Endodermal cell (in vitro differentiated cells): ENCODE measurements at regions not wholly inside any gene's neighbourhood (a gene's known extent, or its start where the extent isn't known, plus 50 kb on each side); places are given as distances from the start of the nearest gene placed in this dataset.

Experiments used
- DNase-seq: peaks from one replicate; pipeline ENCODE4 v3.0.0-alpha.2; 2017
- H3K27ac ChIP-seq: 2 replicates; pipeline ENCODE4 v1.5.1; 2013; ENCODE audit warnings: mild to moderate bottlenecking, low read depth, low read length, moderate library complexity
- H3K27me3 ChIP-seq: 2 replicates; pipeline ENCODE4 v1.6.1; 2013; ENCODE audit warnings: mild to moderate bottlenecking, low read length, moderate library complexity; ENCODE audit not compliant: insufficient read depth, control insufficient read depth, poor library complexity, severe bottlenecking
- H3K36me3 ChIP-seq: 2 replicates; pipeline ENCODE4 v1.7.0; 2013; ENCODE audit warnings: mild to moderate bottlenecking, low read length, moderate library complexity; ENCODE audit not compliant: control insufficient read depth, insufficient read depth
- H3K4me1 ChIP-seq: one replicate; pipeline ENCODE4 v1.7.0; 2013; ENCODE audit warnings: low read length; ENCODE audit not compliant: control insufficient read depth, insufficient read depth
- H3K4me3 ChIP-seq: 2 replicates; pipeline ENCODE4 v1.5.1; 2013; ENCODE audit warnings: mild to moderate bottlenecking, low read length, moderate library complexity
- H3K9ac ChIP-seq: 2 replicates; pipeline ENCODE4 v1.6.1; 2013; ENCODE audit warnings: mild to moderate bottlenecking, low read length, moderate library complexity; ENCODE audit not compliant: poor library complexity, severe bottlenecking; ENCODE audit errors: extremely low read depth
- H3K9me3 ChIP-seq: 2 replicates; pipeline ENCODE4 v1.6.1; 2013; ENCODE audit warnings: mild to moderate bottlenecking, low read length, moderate library complexity; ENCODE audit not compliant: control insufficient read depth
- H3K27ac Mint-ChIP-seq: 2 replicates; pipeline ENCODE4 v1.8.0; 2020; ENCODE audit warnings: mixed read lengths
- H3K27me3 Mint-ChIP-seq: 2 replicates; pipeline ENCODE4 v1.8.0; 2021; ENCODE audit warnings: mild to moderate bottlenecking, mixed read lengths; ENCODE audit not compliant: insufficient read depth
- H3K36me3 Mint-ChIP-seq: 2 replicates; pipeline ENCODE4 v1.8.0; 2020; ENCODE audit warnings: low read depth, mixed read lengths
- H3K4me1 Mint-ChIP-seq: 2 replicates; pipeline ENCODE4 v1.8.0; 2020; ENCODE audit warnings: mixed read lengths
- H3K4me3 Mint-ChIP-seq: 2 replicates; pipeline ENCODE4 v1.8.0; 2020; ENCODE audit warnings: mild to moderate bottlenecking, moderate library complexity, mixed read lengths
- H3K9me3 Mint-ChIP-seq: 2 replicates; pipeline ENCODE4 v1.8.0; 2020; ENCODE audit warnings: mild to moderate bottlenecking, mixed read lengths
- WGBS, 2 experiments: methylation state at CpG; one replicate each; pipeline versions ENCODE4 v1.1.5 to v1.1.7; 2013; ENCODE audit warnings: missing lambda C conversion rate in 2 of 2, mixed read lengths in 1 of 2; ENCODE audit not compliant: insufficient coverage in 1 of 2, insufficient read length in 1 of 2; 5-methylcytosine and 5-hydroxymethylcytosine counted together
- TF ChIP-seq, protein P1 (sequence below): fragments of 200-600 bp; sonication (generic); conservative IDR thresholded peaks from 2 replicates; pipeline ENCODE4 v1.5.0; 2021; ENCODE audit warnings: antibody characterized with exemption, mild to moderate bottlenecking

DNA sequence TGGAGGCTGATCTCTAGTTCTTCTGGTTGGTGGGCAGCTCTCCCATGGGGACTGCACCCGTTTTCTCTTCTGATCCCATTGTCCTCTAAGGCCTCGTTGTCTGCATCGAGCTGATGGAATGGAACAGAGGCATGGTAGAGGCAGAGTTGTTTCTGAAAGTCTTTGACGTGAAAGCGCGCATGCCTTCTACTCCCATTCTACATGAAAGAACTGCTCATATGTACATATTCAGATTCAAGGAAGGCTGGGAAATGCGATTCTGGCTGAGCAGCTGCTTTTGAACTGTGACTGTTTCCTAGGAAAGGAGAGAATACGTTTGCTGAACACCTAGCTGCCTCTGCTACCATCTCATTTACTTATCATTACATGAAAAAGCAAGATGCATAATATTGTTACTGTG is 815.2 kb downstream of the QKI start:
- H3K36me3 ChIP-seq = no peaks in the 10 kb centered on the region
- TF ChIP-seq, protein P1, sequence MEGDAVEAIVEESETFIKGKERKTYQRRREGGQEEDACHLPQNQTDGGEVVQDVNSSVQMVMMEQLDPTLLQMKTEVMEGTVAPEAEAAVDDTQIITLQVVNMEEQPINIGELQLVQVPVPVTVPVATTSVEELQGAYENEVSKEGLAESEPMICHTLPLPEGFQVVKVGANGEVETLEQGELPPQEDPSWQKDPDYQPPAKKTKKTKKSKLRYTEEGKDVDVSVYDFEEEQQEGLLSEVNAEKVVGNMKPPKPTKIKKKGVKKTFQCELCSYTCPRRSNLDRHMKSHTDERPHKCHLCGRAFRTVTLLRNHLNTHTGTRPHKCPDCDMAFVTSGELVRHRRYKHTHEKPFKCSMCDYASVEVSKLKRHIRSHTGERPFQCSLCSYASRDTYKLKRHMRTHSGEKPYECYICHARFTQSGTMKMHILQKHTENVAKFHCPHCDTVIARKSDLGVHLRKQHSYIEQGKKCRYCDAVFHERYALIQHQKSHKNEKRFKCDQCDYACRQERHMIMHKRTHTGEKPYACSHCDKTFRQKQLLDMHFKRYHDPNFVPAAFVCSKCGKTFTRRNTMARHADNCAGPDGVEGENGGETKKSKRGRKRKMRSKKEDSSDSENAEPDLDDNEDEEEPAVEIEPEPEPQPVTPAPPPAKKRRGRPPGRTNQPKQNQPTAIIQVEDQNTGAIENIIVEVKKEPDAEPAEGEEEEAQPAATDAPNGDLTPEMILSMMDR = no peak
- no peaks in the 10 kb centered on the region for H3K36me3 Mint-ChIP-seq
- no peak overlapping the region for H3K4me3 Mint-ChIP-seq
- H3K27me3 Mint-ChIP-seq = no peaks in the 10 kb centered on the region
- H3K4me1 Mint-ChIP-seq = no peaks in the 10 kb centered on the region
- H3K4me1 ChIP-seq = no peaks in the 10 kb centered on the region
- no peak overlapping the region for H3K27ac Mint-ChIP-seq
- DNase-seq = no peak
- H3K27me3 ChIP-seq = no peaks in the 10 kb centered on the region
- H3K9ac ChIP-seq = no peak overlapping the region
- no peak overlapping the region for H3K27ac ChIP-seq
- H3K9me3 ChIP-seq = peaks cover 6% of the 10 kb centered on the region
- H3K9me3 Mint-ChIP-seq = peaks cover 5% of the 10 kb centered on the region
- H3K4me3 ChIP-seq = no peak overlapping the region
- 91 to 98% methylated on average over 7 to 8 of the region's 8 CpGs for WGBS, 2 experiments

DNA sequence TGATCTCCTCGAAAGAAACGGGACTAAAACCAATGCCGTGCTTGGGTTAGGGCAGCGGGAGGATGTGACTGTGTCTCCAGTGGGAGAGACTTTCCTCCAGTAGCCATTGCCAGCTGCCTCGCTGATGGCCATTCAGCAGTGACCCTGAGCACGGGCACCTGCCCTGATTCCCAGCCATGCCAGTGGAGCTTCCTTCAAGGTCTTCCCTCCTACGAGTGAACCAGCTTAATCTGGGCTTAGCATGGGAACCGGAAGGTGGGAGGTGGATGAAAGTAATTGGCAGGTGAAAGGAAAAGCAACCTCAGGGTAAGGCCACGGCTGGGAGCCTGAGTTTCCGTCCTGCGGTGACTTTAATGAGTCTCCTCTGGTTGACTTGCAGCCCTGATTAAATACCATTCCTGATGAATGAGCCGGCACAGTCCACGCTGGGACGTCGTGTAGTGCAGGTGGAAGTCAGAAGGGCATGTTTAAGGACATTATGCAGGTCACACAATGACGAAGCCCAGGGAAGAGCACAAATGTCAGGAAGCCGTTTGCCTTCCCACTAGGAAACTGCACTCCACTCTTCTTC is 813.5 kb downstream of the QKI start:
- no peak overlapping the region for H3K4me3 Mint-ChIP-seq
- TF ChIP-seq, protein P1 = no peak
- no peaks in the 10 kb centered on the region for H3K36me3 Mint-ChIP-seq
- WGBS, 2 experiments = 84 to 91% methylated on average over 10 to 17 of the region's 17 CpGs
- no peak overlapping the region for H3K27ac ChIP-seq
- no peaks in the 10 kb centered on the region for H3K9me3 ChIP-seq
- H3K9ac ChIP-seq = no peak overlapping the region
- peaks cover 1% of the 10 kb centered on the region for H3K9me3 Mint-ChIP-seq
- DNase-seq = peak; percentile 59
- no peaks in the 10 kb centered on the region for H3K36me3 ChIP-seq
- H3K27me3 ChIP-seq = no peaks in the 10 kb centered on the region
- H3K27me3 Mint-ChIP-seq = no peaks in the 10 kb centered on the region
- no peaks in the 10 kb centered on the region for H3K4me1 ChIP-seq
- H3K4me1 Mint-ChIP-seq = no peaks in the 10 kb centered on the region
- no peak overlapping the region for H3K27ac Mint-ChIP-seq
- no peak overlapping the region for H3K4me3 ChIP-seq

DNA sequence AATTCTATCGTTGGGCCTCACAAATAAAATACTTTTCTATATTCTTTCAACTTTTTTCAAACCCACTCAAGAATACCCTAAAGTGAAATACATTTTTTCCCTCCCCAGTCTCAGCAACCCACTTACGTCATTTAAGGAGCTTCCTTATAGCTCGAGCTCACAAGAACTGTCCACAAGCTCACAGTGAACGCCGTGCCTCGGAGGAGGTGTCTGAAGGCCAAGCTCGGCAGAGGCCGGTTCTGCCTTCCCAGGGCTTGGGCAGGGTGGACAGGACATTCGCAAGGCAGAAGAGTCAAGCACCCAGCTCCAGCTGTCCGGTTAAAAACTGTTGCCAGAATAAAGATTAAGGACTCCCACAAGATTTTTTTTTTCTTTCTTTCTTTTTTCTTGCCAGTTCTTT is 802.3 kb downstream of the QKI start:
- no peaks in the 10 kb centered on the region for H3K9me3 Mint-ChIP-seq
- H3K36me3 Mint-ChIP-seq = no peaks in the 10 kb centered on the region
- no peak overlapping the region for H3K27ac Mint-ChIP-seq
- Histone ChIP-seq H3K36me3 (no peaks in the 10 kb centered on the region), H3K9ac (no peak overlapping the region), H3K4me3 (no peak overlapping the region), H3K27ac (no peak overlapping the region), H3K27me3 (no peaks in the 10 kb centered on the region), H3K9me3 (no peaks in the 10 kb centered on the region), H3K4me1 (no peaks in the 10 kb centered on the region)
- no peak for DNase-seq
- TF ChIP-seq, protein P1 = no peak
- WGBS, 2 experiments = 94 to 100% methylated on average over 10 of the region's 10 CpGs
- no peaks in the 10 kb centered on the region for H3K4me1 Mint-ChIP-seq
- no peak overlapping the region for H3K4me3 Mint-ChIP-seq
- H3K27me3 Mint-ChIP-seq = no peaks in the 10 kb centered on the region
